Islet of Langerhans (tissue), 1 donor: ENCODE measurements at regions not wholly inside any gene's neighbourhood (a gene's known extent, or its start where the extent isn't known, plus 50 kb on each side); places are given as distances from the start of the nearest gene placed in this dataset.
"Not testable (repeated sequence)": the region's sequence is repeated elsewhere in the genome, so short reads cannot be mapped to it uniquely, and the experiment has no call there.

ENCODE experiments used
- FAIRE-seq: peaks from one replicate; lab custom pipeline; 2011; peaks lifted over from hg19 to GRCh38; lab: Jason Lieb, UNC

GRCh38 chr12:62202861-62203260, 57.3 kb upstream of the USP15 start:
- not testable (repeated sequence) for FAIRE-seq

- FAIRE-seq: no peak
These were observed 54.9 kb upstream of the USP15 start for GRCh38 chr12:62205346-62205745.

- no peak for FAIRE-seq
These were observed 53.0 kb upstream of the USP15 start for GRCh38 chr12:62207248-62207647.
